NCI-H1417 treated with DMSO at 0.1 percent for 48 hours (cell line): ENCODE measurements at regions not wholly inside any gene's neighbourhood (a gene's known extent, or its start where the extent isn't known, plus 50 kb on each side); places are given as distances from the start of the nearest gene placed in this dataset.
"Not testable (repeated sequence)": the region's sequence is repeated elsewhere in the genome, so short reads cannot be mapped to it uniquely, and the experiment has no call there.

Experiments used
- DNase-seq: peaks from one replicate; lab custom pipeline; 2025; lab: John Stamatoyannopoulos, UW

GRCh38 chr5:14942212-14942611, 70.6 kb upstream of the ANKH start:
- no peak for DNase-seq

- no peak for DNase-seq
Measured at GRCh38 chr5:14937254-14937653, 65.7 kb upstream of the ANKH start.

GRCh38 chr5:14936588-14936987, 65.0 kb upstream of the ANKH start:
- DNase-seq, result no peak

GRCh38 chr5:14935341-14935740, 63.8 kb upstream of the ANKH start:
- DNase-seq, result no peak

- DNase-seq, result no peak
Measured at GRCh38 chr5:14932902-14933469, 61.4 kb upstream of the ANKH start.

- DNase-seq, result no peak
Measured at GRCh38 chr5:14930486-14930885, 58.9 kb upstream of the ANKH start.

GRCh38 chr5:14929293-14930065, 57.9 kb upstream of the ANKH start:
- no peak for DNase-seq

- no peak for DNase-seq
Measured at GRCh38 chr5:14928661-14929060, 57.1 kb upstream of the ANKH start.

- no peak for DNase-seq
Measured at GRCh38 chr5:14925326-14925725, 53.7 kb upstream of the ANKH start.

- DNase-seq, result not testable (repeated sequence)
Measured at GRCh38 chr5:14922952-14923351, 51.4 kb upstream of the ANKH start.

- no peak for DNase-seq
Measured at GRCh38 chr5:14922456-14922855, 50.9 kb upstream of the ANKH start.
